ENCODE measurements at regions not wholly inside any gene's neighbourhood (a gene's known extent, or its start where the extent isn't known, plus 50 kb on each side); places are given as distances from the start of the nearest gene placed in this dataset.
"Not testable (repeated sequence)": the region's sequence is repeated elsewhere in the genome, so short reads cannot be mapped to it uniquely, and the experiment has no call there.

- DNase-seq (ENCODE audit: low read depth): peak; percentile 21
Observed at GRCh38 chr2:51329512-51329911, 297.6 kb upstream of the NRXN1 start.

DNA sequence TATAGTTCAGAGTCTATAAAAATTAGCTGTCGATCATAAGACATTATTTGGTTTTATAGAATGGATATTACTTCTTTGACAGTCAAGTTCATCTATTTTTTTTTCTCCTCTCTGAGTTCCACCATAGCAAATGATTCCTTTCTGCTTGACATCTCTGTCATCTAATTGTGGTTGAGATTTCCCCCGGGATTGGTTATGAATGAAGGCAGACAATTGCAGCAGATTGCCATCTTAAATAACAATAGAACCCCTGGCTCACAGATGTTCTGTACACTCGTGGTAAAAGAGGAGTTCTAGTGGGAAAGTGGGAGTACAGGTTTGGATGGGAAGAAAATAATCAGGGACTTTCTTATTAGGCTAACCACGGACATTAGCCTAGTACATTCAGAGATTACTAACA lies 292.1 kb upstream of the NRXN1 start:
- no peak for DNase-seq (ENCODE audit: low read depth)

- no peak for DNase-seq (ENCODE audit: low read depth)
Observed at GRCh38 chr2:51322613-51323012, 290.7 kb upstream of the NRXN1 start.

DNA sequence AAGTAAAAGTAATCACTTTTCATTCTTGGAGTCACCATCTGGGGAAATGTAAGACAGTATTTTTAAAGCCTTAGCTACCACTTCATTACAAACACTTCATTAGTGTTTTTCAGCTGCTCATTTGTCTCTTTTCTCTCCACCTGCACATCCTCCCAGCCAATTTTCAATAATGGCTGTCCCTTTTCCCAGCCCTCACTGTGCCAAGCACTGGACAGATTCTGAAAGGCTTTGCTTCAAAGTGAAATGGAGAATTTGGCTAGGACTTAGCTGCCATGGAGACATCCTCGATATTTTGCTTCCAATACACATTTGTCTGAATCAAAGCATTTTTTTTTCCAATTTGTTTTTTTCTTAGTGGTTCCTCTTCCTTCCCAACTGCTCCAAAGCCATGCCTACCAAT lies 272.4 kb upstream of the NRXN1 start:
- no peak for DNase-seq (ENCODE audit: low read depth)

DNA sequence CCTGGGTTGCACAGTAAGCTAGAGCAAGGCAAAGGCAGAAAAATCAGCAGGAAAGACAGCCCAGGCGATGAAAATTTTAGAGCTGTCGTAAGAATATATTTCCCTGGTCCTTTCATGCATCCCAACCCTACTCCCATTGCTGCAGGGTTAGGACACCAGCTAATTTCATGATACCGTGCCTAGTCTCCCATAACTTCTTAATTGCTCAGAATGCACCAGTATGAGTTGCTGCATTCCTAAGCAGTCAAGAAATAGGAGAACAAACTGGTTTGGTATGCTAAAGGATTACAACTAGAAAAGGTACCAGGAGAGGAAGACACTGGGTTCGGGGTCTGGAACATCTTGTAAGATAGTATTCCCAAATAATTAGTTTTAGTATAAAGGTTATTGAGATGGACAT lies 269.4 kb upstream of the NRXN1 start:
- no peak for DNase-seq (ENCODE audit: low read depth)

GRCh38 chr2:51299370-51299769 lies 267.4 kb upstream of the NRXN1 start:
- DNase-seq (ENCODE audit: low read depth): no peak

GRCh38 chr2:51297488-51297887 lies 265.6 kb upstream of the NRXN1 start:
- no peak for DNase-seq (ENCODE audit: low read depth)

GRCh38 chr2:51293566-51294200 lies 261.8 kb upstream of the NRXN1 start:
- DNase-seq (ENCODE audit: low read depth): no peak

- DNase-seq (ENCODE audit: low read depth): no peak
Observed at GRCh38 chr2:51291762-51292551, 260.0 kb upstream of the NRXN1 start.

DNA sequence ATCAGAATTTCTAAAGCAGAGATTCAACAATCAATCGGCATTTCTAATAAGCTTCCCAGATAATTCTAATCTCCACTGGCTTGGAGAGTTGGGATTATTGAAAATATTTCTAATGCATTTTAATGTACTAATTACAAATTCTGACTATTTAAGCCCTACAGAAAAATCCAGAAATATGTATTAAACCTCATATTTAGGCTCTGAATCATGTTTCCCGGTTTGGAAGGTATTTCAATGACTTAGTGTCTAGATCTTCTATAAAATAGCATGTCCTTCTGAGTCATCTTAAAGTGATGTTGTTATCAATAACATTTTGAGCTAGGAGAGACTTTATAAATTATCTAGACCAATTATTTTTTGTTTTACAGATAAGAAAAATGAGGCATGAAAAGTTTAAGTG lies 258.8 kb upstream of the NRXN1 start:
- no peak for DNase-seq (ENCODE audit: low read depth)

- no peak for DNase-seq (ENCODE audit: low read depth)
Observed at GRCh38 chr2:51289045-51289444, 257.1 kb upstream of the NRXN1 start.

DNA sequence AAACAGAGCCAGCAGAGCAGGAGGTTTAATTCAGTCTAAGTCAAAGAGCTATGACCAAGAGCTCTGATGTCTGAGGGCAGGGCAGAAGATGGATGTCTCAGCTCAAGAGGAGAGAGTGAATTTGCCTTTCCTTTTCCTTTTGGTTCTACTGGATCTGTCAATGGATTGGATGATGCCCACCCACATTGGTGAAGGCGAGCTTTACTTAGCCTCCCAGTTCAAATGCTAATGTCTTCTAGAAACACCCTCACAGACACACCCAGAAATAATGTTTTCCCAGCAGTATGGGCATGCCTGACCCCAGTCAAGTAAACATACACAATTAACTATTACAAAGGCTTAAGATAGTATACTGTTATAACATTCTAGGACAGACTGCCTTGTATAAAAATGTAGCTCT lies 236.3 kb upstream of the NRXN1 start:
- DNase-seq (ENCODE audit: low read depth): no peak

DNA sequence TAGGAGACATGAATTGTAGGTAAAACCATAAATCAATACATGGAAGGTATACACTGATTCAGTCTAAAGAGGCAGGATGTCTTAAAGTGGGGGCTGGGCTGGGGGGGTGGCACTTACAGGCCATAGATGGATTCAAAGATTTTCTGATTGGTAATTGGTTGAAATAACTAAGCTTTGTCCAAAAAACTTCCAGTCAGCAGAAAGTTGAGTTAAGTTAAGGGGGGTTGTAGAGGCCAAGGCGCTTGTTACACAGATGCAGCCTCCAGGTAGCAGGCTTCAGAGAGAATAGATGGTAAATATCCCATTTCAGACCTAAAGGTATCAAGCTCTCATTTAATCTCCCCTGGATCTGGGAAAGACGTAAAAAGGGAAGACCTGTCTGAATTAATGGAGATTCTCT lies 233.6 kb upstream of the NRXN1 start:
- DNase-seq (ENCODE audit: low read depth): no peak

DNA sequence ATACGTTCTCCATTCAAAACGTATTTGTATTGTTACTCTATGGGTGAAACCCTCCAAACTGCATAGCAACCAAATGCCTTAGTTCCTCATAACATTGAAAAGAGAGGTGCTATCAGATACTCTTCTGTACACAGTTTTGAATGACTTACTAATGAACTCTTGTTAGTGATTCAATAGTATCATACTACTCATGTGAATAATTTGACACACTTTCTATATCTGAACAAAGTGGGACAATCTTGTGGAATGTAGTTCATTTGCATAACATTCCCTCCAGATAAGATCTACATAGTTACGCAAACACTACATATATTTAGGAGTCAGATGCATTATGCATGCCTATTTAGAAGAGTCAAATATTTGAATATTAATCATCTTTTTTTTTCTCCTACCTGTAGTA lies 232.0 kb upstream of the NRXN1 start:
- no peak for DNase-seq (ENCODE audit: low read depth)

- not testable (repeated sequence) for DNase-seq (ENCODE audit: low read depth)
Observed at GRCh38 chr2:51263101-51263500, 231.2 kb upstream of the NRXN1 start.

DNA sequence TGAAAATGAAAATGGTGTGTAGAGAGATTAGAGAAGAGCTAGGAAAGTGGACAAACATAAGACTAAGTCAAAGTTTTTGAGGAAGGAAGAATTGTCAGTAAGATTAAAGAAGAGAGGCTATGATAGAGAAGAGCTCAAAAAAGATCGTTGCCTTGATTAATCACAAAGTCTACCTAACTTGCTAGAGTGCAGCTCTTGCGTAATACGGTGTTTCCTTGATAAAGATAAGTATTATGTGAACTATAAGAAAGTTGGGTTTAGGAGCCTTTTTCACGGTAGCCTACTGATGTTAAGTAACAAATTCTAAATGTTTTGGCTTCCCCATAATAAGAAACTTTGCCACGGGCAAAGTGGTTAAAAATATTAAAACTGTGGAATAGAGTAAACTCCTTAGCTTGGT lies 226.4 kb upstream of the NRXN1 start:
- no peak for DNase-seq (ENCODE audit: low read depth)

DNA sequence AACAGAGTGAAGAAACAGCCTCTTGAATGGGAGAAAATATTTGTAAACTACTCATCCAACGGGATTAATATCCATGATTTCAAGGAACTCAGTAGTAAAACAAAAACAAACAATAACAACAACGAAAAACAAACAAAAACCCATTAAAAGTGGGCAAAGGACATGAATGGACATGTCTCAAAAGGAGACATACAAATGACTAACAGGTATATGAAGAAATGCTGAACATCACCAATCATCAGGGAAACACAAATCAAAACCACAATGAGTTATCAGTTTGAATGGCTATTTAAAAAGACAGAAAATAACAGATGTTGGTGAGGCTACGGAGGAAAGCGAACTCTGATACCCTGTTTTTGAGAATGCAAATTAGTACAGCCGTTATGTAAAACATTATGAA lies 224.8 kb upstream of the NRXN1 start:
- DNase-seq (ENCODE audit: low read depth): no peak

DNA sequence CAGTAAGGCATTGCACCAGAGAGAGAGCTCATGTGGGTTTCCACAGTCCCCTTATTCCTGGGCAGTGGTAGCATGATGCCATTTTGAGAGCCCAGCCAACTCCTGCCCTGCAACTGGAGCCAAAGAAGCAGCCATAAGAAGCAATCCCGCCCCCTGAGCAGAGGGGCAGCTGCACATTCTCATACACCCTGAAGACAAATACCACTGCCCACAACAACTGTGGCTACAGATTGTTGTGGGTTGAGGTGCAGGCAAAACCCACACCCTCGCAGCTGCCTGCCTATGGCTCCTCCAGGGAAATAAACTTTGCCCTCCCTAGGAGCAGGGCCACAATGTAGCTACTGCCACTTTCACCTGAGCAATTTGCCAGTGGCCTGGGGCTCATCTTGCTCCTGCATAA lies 219.4 kb upstream of the NRXN1 start:
- no peak for DNase-seq (ENCODE audit: low read depth)

- no peak for DNase-seq (ENCODE audit: low read depth)
Observed at GRCh38 chr2:51247252-51247805, 215.4 kb upstream of the NRXN1 start.

DNA sequence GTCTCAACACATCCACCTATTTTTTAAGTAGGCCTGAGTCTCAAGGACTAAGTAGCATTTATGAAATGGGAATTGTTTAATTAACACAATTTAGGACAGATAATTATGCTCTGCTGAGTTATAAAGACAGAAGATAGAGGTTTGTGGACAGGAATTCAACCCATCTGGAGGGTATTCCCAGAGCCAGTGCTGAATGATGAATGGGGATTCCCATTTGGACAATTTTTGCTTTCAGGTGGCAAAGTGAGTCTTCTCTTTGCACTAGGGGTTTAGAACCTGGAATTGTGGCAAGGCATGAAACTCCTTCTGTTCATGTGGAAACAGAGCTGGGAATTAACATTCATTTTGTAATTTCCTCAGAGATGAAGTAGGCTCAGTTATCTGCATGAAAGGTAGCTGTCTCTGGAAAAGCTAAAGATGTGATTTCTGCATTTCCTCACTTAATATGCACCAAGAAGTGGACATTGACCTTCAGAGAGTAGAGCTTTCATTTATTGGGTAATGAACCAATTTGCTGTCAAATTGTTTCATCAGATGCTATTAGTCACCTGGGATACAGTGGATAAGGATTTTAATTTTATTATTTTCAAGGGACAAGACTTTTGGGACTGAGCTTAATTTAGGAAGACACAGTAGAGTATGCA lies 212.1 kb upstream of the NRXN1 start:
- DNase-seq (ENCODE audit: low read depth): no peak

GRCh38 chr2:51237626-51238271 lies 205.8 kb upstream of the NRXN1 start:
- no peak for DNase-seq (ENCODE audit: low read depth)

DNA sequence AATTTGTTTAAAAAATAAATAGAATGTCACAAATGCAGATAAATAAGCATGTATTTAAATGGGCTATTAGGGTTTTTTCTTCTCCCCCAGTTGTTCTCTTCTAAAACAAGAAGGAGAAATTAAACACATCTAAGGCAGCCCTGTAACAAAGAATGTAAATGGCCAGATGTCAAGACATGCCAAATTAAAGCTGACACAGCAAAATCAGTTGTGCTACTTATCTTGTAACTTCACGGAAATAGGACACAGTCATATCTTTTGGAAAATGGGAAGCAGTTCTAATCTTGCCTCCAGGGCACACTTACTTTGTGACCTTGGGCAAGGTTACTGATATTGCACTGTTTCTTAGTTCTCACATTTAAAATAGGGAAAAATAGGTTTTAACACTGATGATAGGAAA lies 200.1 kb upstream of the NRXN1 start:
- no peak for DNase-seq (ENCODE audit: low read depth)

DNA sequence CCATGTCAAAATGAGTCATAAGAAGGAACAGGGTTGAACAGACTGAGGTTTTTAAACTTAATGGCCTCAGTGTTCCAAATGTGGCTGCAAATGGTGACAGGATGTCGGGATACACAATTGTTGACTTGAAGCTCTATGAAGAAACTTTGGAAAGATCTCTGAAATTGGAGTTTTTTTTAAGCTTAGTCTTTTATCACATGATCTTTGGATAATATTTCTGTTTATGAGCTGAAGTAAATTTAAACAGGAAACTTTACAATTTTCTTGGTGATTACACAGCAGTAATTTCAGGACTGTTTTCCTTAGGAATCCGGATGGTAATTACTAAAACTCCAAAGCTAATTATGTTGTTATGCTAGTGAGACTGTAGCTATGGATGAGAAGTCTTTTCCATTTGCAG lies 199.1 kb upstream of the NRXN1 start:
- no peak for DNase-seq (ENCODE audit: low read depth)
